ENCODE measurements at regions not wholly inside any gene's neighbourhood (a gene's known extent, or its start where the extent isn't known, plus 50 kb on each side); places are given as distances from the start of the nearest gene placed in this dataset.

DNA sequence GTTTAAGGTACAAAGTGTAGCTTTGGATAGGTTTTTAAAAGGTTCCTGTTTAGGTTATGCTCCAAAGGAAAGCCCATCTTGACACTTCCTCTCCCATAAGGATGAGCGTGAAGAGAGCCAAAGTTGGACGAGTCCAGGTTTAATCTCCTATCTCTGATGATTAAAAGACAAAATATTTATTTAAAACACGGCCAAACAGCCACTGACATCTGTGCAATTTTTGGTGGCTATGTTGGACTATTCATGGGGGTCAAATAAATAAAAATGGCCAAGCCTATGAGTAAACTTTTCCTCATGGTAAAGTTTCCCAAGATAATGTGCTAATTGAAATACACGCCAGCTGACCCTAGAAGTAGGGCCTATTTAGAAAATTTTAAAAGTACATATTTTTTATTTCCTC is 69.0 kb upstream of the DOCK9 start:
- ATAC-seq (no peak), DNase-seq (no peak)
- Histone ChIP-seq H3K27ac (peak overlapping the region in 1 of 4 donors; percentile 52), H3K9me3 (no peaks in the 10 kb centered on the region), H3K4me1 (peaks cover 6 to 7% of the 10 kb centered on the region in 2 donors), H3K4me3 (no peak overlapping the region), H3K27me3 (no peaks in the 10 kb centered on the region), H3K36me3 (no peaks in the 10 kb centered on the region)
- in situ Hi-C loops (cut with MboI; ENCODE audit: low sequenced_read_pairs in 4 of 4) (no loop called here), intact Hi-C loops (cut with DNase I; ENCODE audit: low total_unique reads) (no loop called here)
- TF ChIP-seq POLR2A (IDR thresholded peaks at IDR 0.05): no peak
- TF ChIP-seq, protein P1, sequence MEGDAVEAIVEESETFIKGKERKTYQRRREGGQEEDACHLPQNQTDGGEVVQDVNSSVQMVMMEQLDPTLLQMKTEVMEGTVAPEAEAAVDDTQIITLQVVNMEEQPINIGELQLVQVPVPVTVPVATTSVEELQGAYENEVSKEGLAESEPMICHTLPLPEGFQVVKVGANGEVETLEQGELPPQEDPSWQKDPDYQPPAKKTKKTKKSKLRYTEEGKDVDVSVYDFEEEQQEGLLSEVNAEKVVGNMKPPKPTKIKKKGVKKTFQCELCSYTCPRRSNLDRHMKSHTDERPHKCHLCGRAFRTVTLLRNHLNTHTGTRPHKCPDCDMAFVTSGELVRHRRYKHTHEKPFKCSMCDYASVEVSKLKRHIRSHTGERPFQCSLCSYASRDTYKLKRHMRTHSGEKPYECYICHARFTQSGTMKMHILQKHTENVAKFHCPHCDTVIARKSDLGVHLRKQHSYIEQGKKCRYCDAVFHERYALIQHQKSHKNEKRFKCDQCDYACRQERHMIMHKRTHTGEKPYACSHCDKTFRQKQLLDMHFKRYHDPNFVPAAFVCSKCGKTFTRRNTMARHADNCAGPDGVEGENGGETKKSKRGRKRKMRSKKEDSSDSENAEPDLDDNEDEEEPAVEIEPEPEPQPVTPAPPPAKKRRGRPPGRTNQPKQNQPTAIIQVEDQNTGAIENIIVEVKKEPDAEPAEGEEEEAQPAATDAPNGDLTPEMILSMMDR (IDR thresholded peaks at IDR 0.05 in 4 of 5, conservative IDR thresholded peaks at IDR 0.05 in 1 of 5): no peak

DNA sequence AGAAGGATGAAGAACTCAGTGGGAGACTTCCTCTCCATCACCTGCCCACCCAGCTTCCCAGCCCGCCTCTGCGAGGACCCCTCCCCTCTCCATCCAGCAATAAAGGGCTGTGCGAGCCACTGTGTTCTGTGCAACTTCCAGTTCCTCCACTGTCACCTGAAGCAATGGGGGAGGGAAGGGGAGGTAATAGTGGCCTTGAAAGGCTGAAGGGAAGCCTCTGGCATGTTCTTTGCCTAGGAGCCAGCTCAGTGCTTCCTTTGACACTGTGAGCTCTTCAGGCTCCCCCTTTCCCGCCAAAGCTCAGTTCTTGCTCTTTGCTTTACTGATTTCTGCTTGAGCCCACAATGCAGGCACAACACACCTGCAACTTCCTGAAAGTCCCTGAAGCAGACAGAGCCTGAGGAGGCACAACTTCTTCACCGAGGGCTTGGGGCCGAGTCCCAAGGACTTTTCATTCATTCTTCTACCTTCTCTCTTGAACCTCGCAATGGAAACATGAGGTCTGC is 73.2 kb upstream of the DOCK9 start:
- Histone ChIP-seq H3K27me3 (no peaks in the 10 kb centered on the region), H3K4me1 (peaks cover 6 to 7% of the 10 kb centered on the region in 2 donors), H3K4me3 (no peak overlapping the region), H3K36me3 (no peaks in the 10 kb centered on the region), H3K27ac (no peak overlapping the region), H3K9me3 (no peaks in the 10 kb centered on the region)
- intact Hi-C loops (cut with DNase I; ENCODE audit: low total_unique reads) (no loop called here), in situ Hi-C loops (cut with MboI; ENCODE audit: low sequenced_read_pairs in 4 of 4) (no loop called here)
- DNase-seq: no peak
- TF ChIP-seq POLR2A (IDR thresholded peaks at IDR 0.05): no peak
- TF ChIP-seq, protein P1 (IDR thresholded peaks at IDR 0.05 in 4 of 5, conservative IDR thresholded peaks at IDR 0.05 in 1 of 5): no peak
- no peak for ATAC-seq

DNA sequence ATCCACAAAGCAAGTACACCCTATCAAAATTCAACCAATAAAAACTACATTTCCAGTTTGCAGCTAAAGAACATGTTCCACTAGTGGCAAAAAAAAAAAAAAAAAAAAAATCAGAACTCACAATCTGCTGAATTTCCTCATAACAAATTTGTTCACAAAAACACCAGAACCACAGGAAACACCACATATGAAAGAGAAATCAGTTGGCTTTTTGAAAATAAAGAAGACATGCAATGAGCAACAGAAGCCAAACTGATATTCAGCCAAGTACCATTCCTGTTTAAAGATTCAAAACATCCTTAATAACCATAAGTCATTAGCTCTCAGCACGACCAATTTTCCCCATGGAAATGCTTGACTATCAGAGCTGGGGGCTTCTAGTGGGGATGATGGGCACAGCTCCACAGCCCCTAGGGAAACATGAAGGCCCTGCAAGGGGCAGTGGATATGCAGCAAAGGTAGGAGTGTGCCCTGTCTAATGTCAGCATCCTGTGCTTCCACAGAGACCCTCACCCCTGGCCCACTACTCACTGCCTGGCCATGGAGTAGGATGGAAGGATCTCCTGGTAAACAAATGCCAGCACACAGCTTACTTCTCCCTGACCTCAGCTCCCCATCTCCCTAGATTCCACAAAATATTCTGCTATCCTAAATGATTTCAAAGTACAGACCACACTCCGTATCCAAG is 74.0 kb upstream of the DOCK9 start:
- DNase-seq (no peak), ATAC-seq (no peak)
- in situ Hi-C loops (cut with MboI; ENCODE audit: low sequenced_read_pairs in 4 of 4): no loop called here
- H3K4me1 ChIP-seq: peaks cover 0 to 7% of the 10 kb centered on the region in 2 donors
- H3K4me3 ChIP-seq: no peak overlapping the region
- no peak for TF ChIP-seq POLR2A (IDR thresholded peaks at IDR 0.05)
- TF ChIP-seq, protein P1 (IDR thresholded peaks at IDR 0.05 in 4 of 5, conservative IDR thresholded peaks at IDR 0.05 in 1 of 5): no peak
- H3K9me3 ChIP-seq: no peaks in the 10 kb centered on the region
- no peak overlapping the region for H3K27ac ChIP-seq
- H3K36me3 ChIP-seq: no peaks in the 10 kb centered on the region
- H3K27me3 ChIP-seq: no peaks in the 10 kb centered on the region
- intact Hi-C loops (cut with DNase I; ENCODE audit: low total_unique reads): no loop called here

DNA sequence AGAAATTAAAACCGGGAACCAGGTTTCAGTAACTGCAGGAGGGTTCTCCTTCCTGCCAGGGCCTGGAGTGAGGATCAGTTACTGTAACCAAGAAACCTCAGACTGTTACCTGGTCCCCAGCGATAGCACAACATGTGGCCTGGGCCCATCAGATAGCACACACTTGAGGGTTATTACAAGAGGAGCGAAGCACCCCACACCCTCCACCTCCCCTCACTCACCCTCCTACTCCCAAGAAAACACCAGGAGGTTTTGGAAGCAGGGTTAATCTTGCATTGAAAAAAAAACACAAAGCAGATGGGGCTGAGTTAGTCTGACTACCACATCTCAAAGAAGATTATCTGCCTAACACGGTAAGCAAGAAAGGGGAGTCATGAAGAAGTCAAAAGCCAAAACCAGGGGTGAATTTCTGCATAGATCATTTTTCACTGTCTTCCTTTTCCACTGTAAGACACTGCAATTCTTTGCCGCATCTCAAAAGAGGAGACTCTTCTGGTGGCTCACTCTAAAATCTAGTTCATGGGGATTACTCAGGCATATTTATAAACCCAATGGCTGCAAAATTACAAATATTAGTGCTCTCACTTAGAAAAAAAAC is 75.9 kb upstream of the DOCK9 start:
- Histone ChIP-seq H3K27me3 (no peaks in the 10 kb centered on the region), H3K4me1 (peaks cover 0 to 7% of the 10 kb centered on the region in 2 donors), H3K36me3 (no peaks in the 10 kb centered on the region), H3K4me3 (no peak overlapping the region), H3K9me3 (no peaks in the 10 kb centered on the region), H3K27ac (no peak overlapping the region)
- ATAC-seq: no peak
- intact Hi-C loops (cut with DNase I; ENCODE audit: low total_unique reads): no loop called here
- in situ Hi-C loops (cut with MboI; ENCODE audit: low sequenced_read_pairs in 4 of 4): no loop called here
- DNase-seq: no peak
- no peak for TF ChIP-seq POLR2A (IDR thresholded peaks at IDR 0.05)
- TF ChIP-seq, protein P1 (IDR thresholded peaks at IDR 0.05 in 4 of 5, conservative IDR thresholded peaks at IDR 0.05 in 1 of 5): no peak

Data from gastrocnemius medialis (tissue), 4 donors.